HL-60 (cell line): ENCODE measurements at regions not wholly inside any gene's neighbourhood (a gene's known extent, or its start where the extent isn't known, plus 50 kb on each side); places are given as distances from the start of the nearest gene placed in this dataset.

ENCODE experiments used
- CTCF ChIP-seq: IDR thresholded peaks from one replicate; pipeline ENCODE4 v1.5.1; 2011; ENCODE audit warnings: low read length, control low read depth, inconsistent platforms; ENCODE audit not compliant: insufficient read depth
- GABPA ChIP-seq: IDR thresholded peaks from 2 replicates; pipeline ENCODE4 v1.6.1; 2012; ENCODE audit warnings: low read depth
- POLR2AphosphoS5 ChIP-seq: IDR thresholded peaks from 2 replicates; pipeline ENCODE4 v1.6.1; 2012; ENCODE audit warnings: low read depth
- TF ChIP-seq, protein P1 (sequence below): IDR thresholded peaks from 2 replicates; pipeline ENCODE4 v1.6.1; 2012; ENCODE audit warnings: low read depth; ENCODE audit not compliant: insufficient replicate concordance

- TF ChIP-seq CTCF: no peak
- TF ChIP-seq, protein P1, sequence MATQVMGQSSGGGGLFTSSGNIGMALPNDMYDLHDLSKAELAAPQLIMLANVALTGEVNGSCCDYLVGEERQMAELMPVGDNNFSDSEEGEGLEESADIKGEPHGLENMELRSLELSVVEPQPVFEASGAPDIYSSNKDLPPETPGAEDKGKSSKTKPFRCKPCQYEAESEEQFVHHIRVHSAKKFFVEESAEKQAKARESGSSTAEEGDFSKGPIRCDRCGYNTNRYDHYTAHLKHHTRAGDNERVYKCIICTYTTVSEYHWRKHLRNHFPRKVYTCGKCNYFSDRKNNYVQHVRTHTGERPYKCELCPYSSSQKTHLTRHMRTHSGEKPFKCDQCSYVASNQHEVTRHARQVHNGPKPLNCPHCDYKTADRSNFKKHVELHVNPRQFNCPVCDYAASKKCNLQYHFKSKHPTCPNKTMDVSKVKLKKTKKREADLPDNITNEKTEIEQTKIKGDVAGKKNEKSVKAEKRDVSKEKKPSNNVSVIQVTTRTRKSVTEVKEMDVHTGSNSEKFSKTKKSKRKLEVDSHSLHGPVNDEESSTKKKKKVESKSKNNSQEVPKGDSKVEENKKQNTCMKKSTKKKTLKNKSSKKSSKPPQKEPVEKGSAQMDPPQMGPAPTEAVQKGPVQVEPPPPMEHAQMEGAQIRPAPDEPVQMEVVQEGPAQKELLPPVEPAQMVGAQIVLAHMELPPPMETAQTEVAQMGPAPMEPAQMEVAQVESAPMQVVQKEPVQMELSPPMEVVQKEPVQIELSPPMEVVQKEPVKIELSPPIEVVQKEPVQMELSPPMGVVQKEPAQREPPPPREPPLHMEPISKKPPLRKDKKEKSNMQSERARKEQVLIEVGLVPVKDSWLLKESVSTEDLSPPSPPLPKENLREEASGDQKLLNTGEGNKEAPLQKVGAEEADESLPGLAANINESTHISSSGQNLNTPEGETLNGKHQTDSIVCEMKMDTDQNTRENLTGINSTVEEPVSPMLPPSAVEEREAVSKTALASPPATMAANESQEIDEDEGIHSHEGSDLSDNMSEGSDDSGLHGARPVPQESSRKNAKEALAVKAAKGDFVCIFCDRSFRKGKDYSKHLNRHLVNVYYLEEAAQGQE: no peak
- no peak for TF ChIP-seq GABPA
- TF ChIP-seq POLR2AphosphoS5: no peak
These were observed 168.2 kb upstream of the SSTR1 start for GRCh38 chr14:38039496-38039895.
